Loucy (cell line): ENCODE measurements at regions not wholly inside any gene's neighbourhood (a gene's known extent, or its start where the extent isn't known, plus 50 kb on each side); places are given as distances from the start of the nearest gene placed in this dataset.

Experiments
- CTCF ChIP-seq: fragments of 200-600 bp; sonication (generic); conservative IDR thresholded peaks from 2 replicates; pipeline ENCODE4 v1.5.1; 2014; ENCODE audit warnings: mild to moderate bottlenecking, antibody characterized with exemption, low read length
- EZH2phosphoT487 ChIP-seq: fragments of 200-600 bp; IDR thresholded peaks from 2 replicates; pipeline ENCODE4 v1.6.1; 2018; ENCODE audit warnings: antibody characterized with exemption, mild to moderate bottlenecking, moderate library complexity, borderline replicate concordance

DNA sequence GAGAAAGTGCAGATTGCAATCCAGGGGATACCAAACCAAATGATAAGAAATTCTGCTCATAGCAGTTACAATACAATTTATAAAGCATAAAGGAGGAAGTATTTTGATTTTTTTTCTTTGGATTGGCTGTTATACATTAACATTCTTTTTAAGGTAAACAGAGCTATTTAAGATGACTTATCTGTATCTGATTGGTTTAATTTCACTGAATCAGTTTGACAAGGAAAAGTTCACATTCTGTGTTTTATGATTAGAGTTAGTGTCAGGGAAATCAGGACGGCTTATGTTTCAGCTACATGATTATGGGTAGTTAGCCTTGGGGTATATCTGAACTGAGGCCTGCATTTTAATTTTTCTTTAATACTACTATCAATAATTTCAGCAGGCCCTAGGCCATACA lies 360.9 kb downstream of the ARL6IP6 start:
- TF ChIP-seq CTCF (no peak), EZH2phosphoT487 (no peak)
